ENCODE measurements at regions not wholly inside any gene's neighbourhood (a gene's known extent, or its start where the extent isn't known, plus 50 kb on each side); places are given as distances from the start of the nearest gene placed in this dataset.

DNA sequence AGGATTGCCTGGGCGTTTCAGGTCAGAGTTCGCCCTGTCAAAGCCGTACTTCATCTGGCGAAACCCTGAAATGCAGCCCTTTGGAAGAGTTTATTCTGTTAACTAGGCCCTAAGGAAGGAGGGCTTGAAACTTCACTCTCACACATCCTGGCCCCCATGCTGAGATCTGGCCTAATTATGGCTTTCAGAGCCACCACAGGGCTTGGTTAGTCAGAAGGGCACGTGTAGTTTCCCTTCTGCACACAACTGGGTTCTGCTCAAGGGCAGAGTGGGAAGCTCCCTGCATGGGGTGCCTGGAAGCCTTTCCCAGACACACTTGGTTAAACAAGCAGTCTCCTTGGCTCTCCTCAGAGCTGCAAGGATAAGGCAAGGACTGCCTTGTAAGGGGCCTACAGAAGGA, 397.3 kb downstream of the SHISA9 start:
- Histone ChIP-seq H4K20me1 (ENCODE audit: insufficient read depth) (no peaks in the 10 kb centered on the region), H3K9me2 (no peaks in the 10 kb centered on the region), H3K9me3 (no peaks in the 10 kb centered on the region), H3F3A (replicated peaks; ENCODE audit: insufficient read depth) (no peaks in the 10 kb centered on the region), H3K4me2 (no peak overlapping the region), H3K27me3 (ENCODE audit: insufficient read depth) (no peaks in the 10 kb centered on the region), H3K4me3 (ENCODE audit: low read depth in 2 of 2, low read length in 1 of 2) (no peak overlapping the region), H3K27ac (ENCODE audit: low read depth in 2 of 2, low read length in 1 of 2) (no peak overlapping the region), H3K36me3 (replicated peaks in 1 of 2; ENCODE audit: control insufficient read depth in 1 of 2, insufficient read depth in 2 of 2, low read length in 1 of 2) (no peaks in the 10 kb centered on the region), H3K9ac (no peak overlapping the region), H3K4me1 (ENCODE audit: control insufficient read depth in 1 of 2, insufficient read depth in 2 of 2, low read depth in 1 of 2, low read length in 1 of 2) (no peaks in the 10 kb centered on the region), H2AFZ (ENCODE audit: low read depth) (no peak overlapping the region), H3K79me2 (ENCODE audit: insufficient read depth) (no peaks in the 10 kb centered on the region)
- WGBS (ENCODE audit: low lambda C conversion rate), result 10% methylated on average over 4 of the region's 5 CpGs
- ChIA-PET POLR2A (no interaction called here), CTCF (no interaction called here)
- TF ChIP-seq, protein P1, sequence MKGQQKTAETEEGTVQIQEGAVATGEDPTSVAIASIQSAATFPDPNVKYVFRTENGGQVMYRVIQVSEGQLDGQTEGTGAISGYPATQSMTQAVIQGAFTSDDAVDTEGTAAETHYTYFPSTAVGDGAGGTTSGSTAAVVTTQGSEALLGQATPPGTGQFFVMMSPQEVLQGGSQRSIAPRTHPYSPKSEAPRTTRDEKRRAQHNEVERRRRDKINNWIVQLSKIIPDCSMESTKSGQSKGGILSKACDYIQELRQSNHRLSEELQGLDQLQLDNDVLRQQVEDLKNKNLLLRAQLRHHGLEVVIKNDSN (IDR thresholded peaks at IDR 0.05; ENCODE audit: borderline replicate concordance, low read depth), result no peak
- no peak for TF ChIP-seq SMC3 (IDR thresholded peaks at IDR 0.05; ENCODE audit: low read depth, low read length)
- no peak for TF ChIP-seq TEAD4 (IDR thresholded peaks at IDR 0.05; ENCODE audit: borderline replicate concordance, insufficient read depth)
- TF ChIP-seq RFX5 (IDR thresholded peaks at IDR 0.05; ENCODE audit: low read length), result no peak
- TF ChIP-seq, protein P2, sequence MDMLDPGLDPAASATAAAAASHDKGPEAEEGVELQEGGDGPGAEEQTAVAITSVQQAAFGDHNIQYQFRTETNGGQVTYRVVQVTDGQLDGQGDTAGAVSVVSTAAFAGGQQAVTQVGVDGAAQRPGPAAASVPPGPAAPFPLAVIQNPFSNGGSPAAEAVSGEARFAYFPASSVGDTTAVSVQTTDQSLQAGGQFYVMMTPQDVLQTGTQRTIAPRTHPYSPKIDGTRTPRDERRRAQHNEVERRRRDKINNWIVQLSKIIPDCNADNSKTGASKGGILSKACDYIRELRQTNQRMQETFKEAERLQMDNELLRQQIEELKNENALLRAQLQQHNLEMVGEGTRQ (IDR thresholded peaks at IDR 0.05; ENCODE audit: borderline replicate concordance, low read depth, low read length), result no peak
- no peak for TF ChIP-seq PBX3 (IDR thresholded peaks at IDR 0.05)
- TF ChIP-seq TCF12 (IDR thresholded peaks at IDR 0.05), result no peak
- TF ChIP-seq YY1 (IDR thresholded peaks at IDR 0.05; ENCODE audit: low read depth), result no peak
- TF ChIP-seq RCOR1 (IDR thresholded peaks at IDR 0.05; ENCODE audit: low read length), result no peak
- no peak for TF ChIP-seq JUND (IDR thresholded peaks at IDR 0.05)
- no peak for TF ChIP-seq FOXJ3 (CRISPR knock-in tag; IDR thresholded peaks at IDR 0.05)
- no peak for TF ChIP-seq NRF1 (IDR thresholded peaks at IDR 0.05; ENCODE audit: low read depth, low read length)
- TF ChIP-seq EP300 (IDR thresholded peaks at IDR 0.05; ENCODE audit: borderline replicate concordance in 1 of 2, low read depth in 1 of 2, low read length in 1 of 2), result no peak
- TF ChIP-seq POLR2AphosphoS5 (IDR thresholded peaks at IDR 0.05; ENCODE audit: low read depth, low read length), result no peak
- no peak for TF ChIP-seq EZH2phosphoT487 (IDR thresholded peaks at IDR 0.05; ENCODE audit: borderline replicate concordance, low read depth)
- TF ChIP-seq TAF1 (IDR thresholded peaks at IDR 0.05; ENCODE audit: borderline replicate concordance, low read depth, low read length), result no peak
- no peak for TF ChIP-seq MEF2A (IDR thresholded peaks at IDR 0.05; ENCODE audit: borderline replicate concordance, low read depth)
- TF ChIP-seq RXRA (IDR thresholded peaks at IDR 0.05; ENCODE audit: borderline replicate concordance, low read depth), result no peak
- no peak for TF ChIP-seq MAX (IDR thresholded peaks at IDR 0.05; ENCODE audit: low read depth)
- TF ChIP-seq FOXM1 (IDR thresholded peaks at IDR 0.05; ENCODE audit: low read depth), result no peak
- no peak for DNase-seq

Measured in SK-N-SH (cell line).